DOHH2 (cell line): ENCODE measurements at regions not wholly inside any gene's neighbourhood (a gene's known extent, or its start where the extent isn't known, plus 50 kb on each side); places are given as distances from the start of the nearest gene placed in this dataset.

Experiments
- CTCF ChIP-seq: fragments of 200-600 bp; sonication (generic); IDR thresholded peaks from one replicate; pipeline ENCODE4 v1.5.1; 2014; ENCODE audit warnings: antibody characterized with exemption, mild to moderate bottlenecking, low read depth, low read length; ENCODE audit not compliant: poor library complexity, severe bottlenecking
- EZH2phosphoT487 ChIP-seq: fragments of 200-600 bp; sonication (generic); IDR thresholded peaks from 2 replicates; pipeline ENCODE4 v1.6.1; 2017; ENCODE audit warnings: borderline replicate concordance, mild to moderate bottlenecking, antibody characterized with exemption, low read length, moderate library complexity, mixed read lengths

DNA sequence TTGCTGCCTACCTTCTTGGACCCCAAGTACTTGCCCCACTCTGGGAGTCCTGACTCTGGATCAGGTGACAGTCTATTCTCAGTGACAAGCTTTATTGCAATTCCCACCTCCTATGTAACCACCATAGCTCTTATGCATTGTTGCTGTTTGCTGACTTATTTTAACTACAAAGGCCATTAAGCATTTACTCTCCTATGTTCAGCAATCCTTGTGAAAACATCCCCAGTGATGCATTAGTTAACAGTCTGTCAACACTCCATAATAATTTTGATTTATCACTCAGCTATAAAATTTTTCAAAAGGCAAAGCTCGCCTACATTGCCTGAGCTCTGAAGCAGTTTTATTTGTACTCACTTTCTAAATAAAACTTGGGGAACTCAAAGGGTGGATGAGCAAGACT, 871.8 kb upstream of the SORCS1 start:
- no peak for TF ChIP-seq CTCF
- TF ChIP-seq EZH2phosphoT487: no peak
